ENCODE measurements at regions not wholly inside any gene's neighbourhood (a gene's known extent, or its start where the extent isn't known, plus 50 kb on each side); places are given as distances from the start of the nearest gene placed in this dataset.

DNA sequence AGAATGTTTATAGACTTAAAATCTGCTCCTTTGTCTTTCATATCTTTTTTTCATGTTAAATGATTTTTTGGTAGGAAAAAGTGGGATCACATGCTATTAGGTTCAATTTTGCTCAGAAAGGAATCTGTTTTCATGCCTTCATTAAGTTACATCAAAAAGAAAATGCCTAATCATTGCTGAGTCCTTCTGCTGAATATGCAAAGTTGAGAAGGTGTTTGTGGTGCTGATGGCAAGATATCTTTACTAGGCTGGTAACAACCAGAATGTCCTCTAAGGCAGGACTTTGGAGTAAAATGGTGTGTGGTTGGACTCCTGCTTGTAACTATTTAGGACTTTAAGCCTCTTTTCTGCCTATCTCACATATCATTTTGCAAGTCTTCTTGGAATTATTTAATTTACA, 88.3 kb downstream of the TRIB2 start:
- no peak for DNase-seq (ENCODE audit: low spot score, unreplicated experiment)
- Mint-ChIP-seq H3K36me3 (ENCODE audit: insufficient read depth) (no peaks in the 10 kb centered on the region), H3K4me1 (ENCODE audit: low read depth) (no peaks in the 10 kb centered on the region), H3K27ac (no peak overlapping the region), H3K4me3 (ENCODE audit: low read depth) (no peak overlapping the region), H3K27me3 (no peaks in the 10 kb centered on the region), H3K9me3 (ENCODE audit: low read depth) (peaks cover 19% of the 10 kb centered on the region)
- no peak for TF ChIP-seq CTCF (IDR thresholded peaks at IDR 0.05; ENCODE audit: unreplicated experiment)

DNA sequence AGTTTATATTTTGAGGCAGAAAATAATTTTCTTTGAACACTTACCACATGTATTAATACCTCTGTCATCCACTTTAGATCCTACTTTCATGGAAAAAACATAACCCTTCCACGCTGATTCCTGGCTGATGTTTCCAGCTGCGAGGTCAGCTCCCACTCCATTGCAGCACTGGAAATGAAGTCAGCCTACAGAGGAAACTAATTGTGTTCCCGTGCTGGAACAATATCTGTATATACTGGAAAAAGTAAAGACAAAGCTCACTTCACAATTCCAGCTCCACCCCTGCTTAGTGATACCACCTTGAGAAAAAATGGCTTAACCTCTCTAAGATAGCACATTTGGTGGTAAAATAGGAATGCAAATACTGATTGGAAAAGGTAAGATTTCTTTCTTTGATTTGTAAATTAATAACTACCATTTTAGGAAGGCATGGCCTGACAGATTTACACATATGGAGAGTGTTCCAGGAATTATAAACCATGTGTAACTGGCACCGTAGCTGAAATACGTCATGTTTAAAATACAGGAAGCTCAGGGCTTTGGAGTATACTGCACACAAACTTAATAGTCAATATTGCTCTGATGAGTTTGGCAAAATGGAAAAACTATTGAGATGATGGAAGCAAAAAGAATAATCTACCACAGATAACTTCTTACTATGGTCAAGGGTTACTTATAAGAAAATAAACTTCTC, 90.0 kb downstream of the TRIB2 start:
- H3K27ac Mint-ChIP-seq, result no peak overlapping the region
- no peaks in the 10 kb centered on the region for H3K36me3 Mint-ChIP-seq (ENCODE audit: insufficient read depth)
- H3K4me1 Mint-ChIP-seq (ENCODE audit: low read depth), result no peaks in the 10 kb centered on the region
- peaks cover 5% of the 10 kb centered on the region for H3K9me3 Mint-ChIP-seq (ENCODE audit: low read depth)
- no peak overlapping the region for H3K4me3 Mint-ChIP-seq (ENCODE audit: low read depth)
- H3K27me3 Mint-ChIP-seq, result no peaks in the 10 kb centered on the region
- DNase-seq (ENCODE audit: low spot score, unreplicated experiment), result no peak
- TF ChIP-seq CTCF (IDR thresholded peaks at IDR 0.05; ENCODE audit: unreplicated experiment), result no peak

- Mint-ChIP-seq H3K36me3 (ENCODE audit: insufficient read depth) (no peaks in the 10 kb centered on the region), H3K9me3 (ENCODE audit: low read depth) (no peaks in the 10 kb centered on the region), H3K4me3 (ENCODE audit: low read depth) (no peak overlapping the region), H3K4me1 (ENCODE audit: low read depth) (no peaks in the 10 kb centered on the region), H3K27me3 (no peaks in the 10 kb centered on the region), H3K27ac (no peak overlapping the region)
- DNase-seq (ENCODE audit: low spot score, unreplicated experiment), result no peak
- no peak for TF ChIP-seq CTCF (IDR thresholded peaks at IDR 0.05; ENCODE audit: unreplicated experiment)
Measured at GRCh38 chr2:12807907-12808810, 91.4 kb downstream of the TRIB2 start.

- Mint-ChIP-seq H3K9me3 (ENCODE audit: low read depth) (no peaks in the 10 kb centered on the region), H3K27me3 (no peaks in the 10 kb centered on the region), H3K4me1 (ENCODE audit: low read depth) (no peaks in the 10 kb centered on the region), H3K36me3 (ENCODE audit: insufficient read depth) (no peaks in the 10 kb centered on the region), H3K4me3 (ENCODE audit: low read depth) (no peak overlapping the region), H3K27ac (no peak overlapping the region)
- DNase-seq (ENCODE audit: low spot score, unreplicated experiment), result no peak
- no peak for TF ChIP-seq CTCF (IDR thresholded peaks at IDR 0.05; ENCODE audit: unreplicated experiment)
Measured at GRCh38 chr2:12809526-12809925, 92.8 kb downstream of the TRIB2 start.

GRCh38 chr2:12811916-12812315, 95.2 kb downstream of the TRIB2 start:
- no peak overlapping the region for H3K4me3 Mint-ChIP-seq (ENCODE audit: low read depth)
- H3K9me3 Mint-ChIP-seq (ENCODE audit: low read depth), result no peaks in the 10 kb centered on the region
- no peak overlapping the region for H3K27ac Mint-ChIP-seq
- no peaks in the 10 kb centered on the region for H3K4me1 Mint-ChIP-seq (ENCODE audit: low read depth)
- DNase-seq (ENCODE audit: low spot score, unreplicated experiment), result no peak
- no peaks in the 10 kb centered on the region for H3K27me3 Mint-ChIP-seq
- no peak for TF ChIP-seq CTCF (IDR thresholded peaks at IDR 0.05; ENCODE audit: unreplicated experiment)
- H3K36me3 Mint-ChIP-seq (ENCODE audit: insufficient read depth), result no peaks in the 10 kb centered on the region
